Medulla oblongata (tissue), 1 donor: ENCODE measurements at regions not wholly inside any gene's neighbourhood (a gene's known extent, or its start where the extent isn't known, plus 50 kb on each side); places are given as distances from the start of the nearest gene placed in this dataset.

Experiments
- DNase-seq: peaks from one replicate; pipeline ENCODE4 v3.0.0-alpha.2; 2015; ENCODE audit errors: extremely low spot score

GRCh38 chr2:75278821-75279379, 79.6 kb upstream of the TACR1 start:
- DNase-seq: no peak

- no peak for DNase-seq
These were observed 79.0 kb upstream of the TACR1 start for GRCh38 chr2:75278314-75278713.

- no peak for DNase-seq
These were observed 77.8 kb upstream of the TACR1 start for GRCh38 chr2:75277111-75277510.

GRCh38 chr2:75276093-75277029, 77.0 kb upstream of the TACR1 start:
- no peak for DNase-seq

- DNase-seq: no peak
These were observed 75.6 kb upstream of the TACR1 start for GRCh38 chr2:75274936-75275335.

GRCh38 chr2:75268112-75268511, 68.8 kb upstream of the TACR1 start:
- no peak for DNase-seq

- DNase-seq: no peak
These were observed 62.6 kb upstream of the TACR1 start for GRCh38 chr2:75261923-75262322.

- DNase-seq: no peak
These were observed 61.6 kb upstream of the TACR1 start for GRCh38 chr2:75260946-75261345.

GRCh38 chr2:75258620-75259019, 59.3 kb upstream of the TACR1 start:
- DNase-seq: no peak

- no peak for DNase-seq
These were observed 57.2 kb upstream of the TACR1 start for GRCh38 chr2:75256485-75256884.

GRCh38 chr2:75253526-75253925, 54.2 kb upstream of the TACR1 start:
- no peak for DNase-seq

GRCh38 chr2:75251896-75252295, 52.6 kb upstream of the TACR1 start:
- DNase-seq: no peak
